ENCODE measurements at regions not wholly inside any gene's neighbourhood (a gene's known extent, or its start where the extent isn't known, plus 50 kb on each side); places are given as distances from the start of the nearest gene placed in this dataset.

DNA sequence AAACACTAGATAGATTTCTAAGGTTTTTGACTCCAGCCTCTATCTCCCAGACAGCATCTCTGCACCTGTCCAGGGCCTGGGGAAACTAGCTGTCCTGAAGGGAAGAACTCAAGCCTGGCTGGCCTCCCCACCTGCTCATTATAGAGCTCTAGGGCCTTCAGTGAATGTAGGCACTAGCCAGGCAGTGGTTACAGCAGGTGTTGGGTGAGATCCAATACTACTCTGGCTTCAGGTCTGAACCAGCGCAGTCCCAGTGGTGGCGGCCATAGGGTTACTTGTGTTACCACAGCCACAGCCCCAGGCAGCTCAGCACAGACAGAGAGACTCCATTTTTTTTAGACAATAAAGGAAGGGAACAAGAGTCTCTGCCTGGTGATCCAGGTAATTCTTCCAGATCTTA lies 449.2 kb downstream of the IRX1 start:
- H3K36me3 ChIP-seq (ENCODE audit: control insufficient read depth, insufficient read depth, low read length), result no peaks in the 10 kb centered on the region
- H3K27me3 ChIP-seq (ENCODE audit: insufficient read depth, low read length, poor library complexity), result no peaks in the 10 kb centered on the region
- DNase-seq, result no peak
- no peak overlapping the region for H2BK120ac ChIP-seq (ENCODE audit: low read depth, low read length)
- H3K9ac ChIP-seq (ENCODE audit: low read length), result no peak overlapping the region
- no peak overlapping the region for H4K8ac ChIP-seq (ENCODE audit: low read depth, low read length)
- H3K79me2 ChIP-seq (ENCODE audit: control insufficient read depth, insufficient read depth, low read length), result no peaks in the 10 kb centered on the region
- no peak overlapping the region for H3K4ac ChIP-seq (ENCODE audit: low read depth, low read length)
- H3K18ac ChIP-seq (ENCODE audit: low read length), result no peak overlapping the region
- no peak overlapping the region for H3K56ac ChIP-seq (ENCODE audit: low read length)
- H2AK5ac ChIP-seq (ENCODE audit: low read length), result no peak overlapping the region
- H3K4me3 ChIP-seq (ENCODE audit: low read length), result no peak overlapping the region
- no CpG with 5 or more reads among the region's 2 CpGs for WGBS (ENCODE audit: extremely low coverage, insufficient coverage, low lambda C conversion rate)
- H2BK5ac ChIP-seq (ENCODE audit: low read length), result no peak overlapping the region
- no peak overlapping the region for H4K5ac ChIP-seq (ENCODE audit: low read length)
- no peaks in the 10 kb centered on the region for H3K79me1 ChIP-seq (ENCODE audit: low read length)
- H3K4me2 ChIP-seq (ENCODE audit: low read length), result no peak overlapping the region
- no peaks in the 10 kb centered on the region for H3K4me1 ChIP-seq (ENCODE audit: control insufficient read depth, low read depth, low read length)
- no peak overlapping the region for H2BK15ac ChIP-seq (replicated peaks; ENCODE audit: low read depth)
- H3K23ac ChIP-seq (ENCODE audit: low read length), result no peak overlapping the region
- no peak overlapping the region for H3K27ac ChIP-seq (ENCODE audit: low read depth, low read length)

DNA sequence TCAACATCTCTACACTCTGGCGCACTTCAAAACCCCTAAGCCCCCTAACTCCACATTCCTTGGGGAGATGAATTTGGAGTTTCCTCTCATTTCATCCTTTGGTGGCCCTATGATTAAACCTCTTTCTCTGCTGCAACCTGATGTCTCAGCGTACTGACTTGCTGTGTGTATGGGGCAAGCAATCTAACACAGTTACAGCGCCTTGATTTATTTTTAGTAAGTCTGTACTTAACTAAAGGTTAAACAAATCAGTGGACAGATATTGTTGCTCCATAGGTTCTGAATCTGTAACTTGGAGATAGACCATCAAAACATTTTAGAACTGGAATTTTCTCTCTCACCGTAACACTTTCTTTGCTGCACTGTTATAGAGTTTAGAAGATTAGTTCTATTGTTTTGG lies 452.8 kb downstream of the IRX1 start:
- Histone ChIP-seq H3K4me3 (ENCODE audit: low read length) (no peak overlapping the region), H3K4ac (ENCODE audit: low read depth, low read length) (no peak overlapping the region), H3K27ac (ENCODE audit: low read depth, low read length) (no peak overlapping the region), H2BK5ac (ENCODE audit: low read length) (no peak overlapping the region), H2BK15ac (replicated peaks; ENCODE audit: low read depth) (no peak overlapping the region), H2BK120ac (ENCODE audit: low read depth, low read length) (no peak overlapping the region), H3K27me3 (ENCODE audit: insufficient read depth, low read length, poor library complexity) (no peaks in the 10 kb centered on the region), H4K5ac (ENCODE audit: low read length) (no peak overlapping the region), H3K56ac (ENCODE audit: low read length) (no peak overlapping the region), H3K4me1 (ENCODE audit: control insufficient read depth, low read depth, low read length) (no peaks in the 10 kb centered on the region), H3K9ac (ENCODE audit: low read length) (no peak overlapping the region), H4K8ac (ENCODE audit: low read depth, low read length) (no peak overlapping the region), H3K4me2 (ENCODE audit: low read length) (no peak overlapping the region), H3K18ac (ENCODE audit: low read length) (no peak overlapping the region), H2AK5ac (ENCODE audit: low read length) (no peak overlapping the region), H3K79me1 (ENCODE audit: low read length) (no peaks in the 10 kb centered on the region), H3K36me3 (ENCODE audit: control insufficient read depth, insufficient read depth, low read length) (no peaks in the 10 kb centered on the region), H3K23ac (ENCODE audit: low read length) (no peak overlapping the region), H3K79me2 (ENCODE audit: control insufficient read depth, insufficient read depth, low read length) (no peaks in the 10 kb centered on the region)
- WGBS (ENCODE audit: extremely low coverage, insufficient coverage, low lambda C conversion rate), result no CpG with 5 or more reads among the region's 4 CpGs
- no peak for DNase-seq

DNA sequence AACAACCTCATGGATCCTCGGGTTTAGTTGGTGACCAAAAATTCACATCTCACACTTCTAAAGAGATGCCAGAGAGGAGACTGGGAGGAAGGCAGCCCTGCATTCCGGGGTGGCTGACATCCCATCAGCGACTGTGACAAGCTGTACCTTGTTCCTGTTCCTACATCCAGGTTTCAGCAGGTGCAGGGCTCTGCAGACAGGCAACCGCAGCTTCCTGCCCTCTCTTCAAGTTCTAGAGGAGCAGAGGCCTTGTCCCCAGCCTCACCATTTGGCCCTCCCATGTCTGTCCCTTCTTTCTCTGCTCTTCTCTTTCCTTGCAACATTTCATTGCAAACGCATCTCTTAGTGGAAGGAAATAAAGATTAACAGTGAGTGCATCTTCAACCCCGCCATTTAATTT lies 454.6 kb downstream of the IRX1 start:
- Histone ChIP-seq H3K27ac (ENCODE audit: low read depth, low read length) (no peak overlapping the region), H3K36me3 (ENCODE audit: control insufficient read depth, insufficient read depth, low read length) (no peaks in the 10 kb centered on the region), H3K79me1 (ENCODE audit: low read length) (no peaks in the 10 kb centered on the region), H3K9ac (ENCODE audit: low read length) (no peak overlapping the region), H2AK5ac (ENCODE audit: low read length) (no peak overlapping the region), H3K79me2 (ENCODE audit: control insufficient read depth, insufficient read depth, low read length) (no peaks in the 10 kb centered on the region), H3K56ac (ENCODE audit: low read length) (no peak overlapping the region), H4K8ac (ENCODE audit: low read depth, low read length) (no peak overlapping the region), H3K4me1 (ENCODE audit: control insufficient read depth, low read depth, low read length) (no peaks in the 10 kb centered on the region), H3K23ac (ENCODE audit: low read length) (no peak overlapping the region), H2BK120ac (ENCODE audit: low read depth, low read length) (no peak overlapping the region), H2BK5ac (ENCODE audit: low read length) (no peak overlapping the region), H3K4me2 (ENCODE audit: low read length) (no peak overlapping the region), H2BK15ac (replicated peaks; ENCODE audit: low read depth) (no peak overlapping the region), H4K5ac (ENCODE audit: low read length) (no peak overlapping the region), H3K4ac (ENCODE audit: low read depth, low read length) (no peak overlapping the region), H3K4me3 (ENCODE audit: low read length) (no peak overlapping the region), H3K27me3 (ENCODE audit: insufficient read depth, low read length, poor library complexity) (no peaks in the 10 kb centered on the region), H3K18ac (ENCODE audit: low read length) (no peak overlapping the region)
- WGBS (ENCODE audit: extremely low coverage, insufficient coverage, low lambda C conversion rate), result no CpG with 5 or more reads among the region's 6 CpGs
- DNase-seq, result no peak

DNA sequence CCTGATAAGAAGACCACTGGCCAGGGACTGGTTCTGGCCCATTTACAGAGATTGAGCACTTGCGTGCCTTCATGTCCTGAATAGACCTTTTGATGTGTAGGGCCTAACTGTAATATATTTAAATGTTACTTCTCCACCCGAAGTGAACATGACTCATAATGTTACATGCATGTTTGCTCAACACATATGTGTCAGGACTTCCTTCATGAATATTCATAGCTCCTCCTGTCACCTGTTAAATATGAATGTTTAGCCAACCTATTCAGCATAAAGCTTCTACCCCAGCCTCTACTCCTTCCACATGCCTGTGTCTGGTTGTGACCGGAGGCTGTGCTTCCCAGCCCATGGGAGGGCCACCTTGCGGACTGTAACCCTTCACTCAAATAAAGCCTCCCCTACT lies 457.5 kb downstream of the IRX1 start:
- Histone ChIP-seq H3K4me1 (ENCODE audit: control insufficient read depth, low read depth, low read length) (no peaks in the 10 kb centered on the region), H3K79me1 (ENCODE audit: low read length) (no peaks in the 10 kb centered on the region), H2BK5ac (ENCODE audit: low read length) (no peak overlapping the region), H3K36me3 (ENCODE audit: control insufficient read depth, insufficient read depth, low read length) (no peaks in the 10 kb centered on the region), H3K27me3 (ENCODE audit: insufficient read depth, low read length, poor library complexity) (no peaks in the 10 kb centered on the region), H3K27ac (ENCODE audit: low read depth, low read length) (no peak overlapping the region), H3K4me3 (ENCODE audit: low read length) (no peak overlapping the region), H2BK15ac (replicated peaks; ENCODE audit: low read depth) (no peak overlapping the region), H3K56ac (ENCODE audit: low read length) (no peak overlapping the region), H4K8ac (ENCODE audit: low read depth, low read length) (no peak overlapping the region), H3K79me2 (ENCODE audit: control insufficient read depth, insufficient read depth, low read length) (no peaks in the 10 kb centered on the region), H3K4ac (ENCODE audit: low read depth, low read length) (no peak overlapping the region), H3K23ac (ENCODE audit: low read length) (no peak overlapping the region), H4K5ac (ENCODE audit: low read length) (no peak overlapping the region), H2BK120ac (ENCODE audit: low read depth, low read length) (no peak overlapping the region), H3K9ac (ENCODE audit: low read length) (no peak overlapping the region), H2AK5ac (ENCODE audit: low read length) (no peak overlapping the region), H3K18ac (ENCODE audit: low read length) (no peak overlapping the region), H3K4me2 (ENCODE audit: low read length) (no peak overlapping the region)
- no CpG with 5 or more reads among the region's 4 CpGs for WGBS (ENCODE audit: extremely low coverage, insufficient coverage, low lambda C conversion rate)
- no peak for DNase-seq

DNA sequence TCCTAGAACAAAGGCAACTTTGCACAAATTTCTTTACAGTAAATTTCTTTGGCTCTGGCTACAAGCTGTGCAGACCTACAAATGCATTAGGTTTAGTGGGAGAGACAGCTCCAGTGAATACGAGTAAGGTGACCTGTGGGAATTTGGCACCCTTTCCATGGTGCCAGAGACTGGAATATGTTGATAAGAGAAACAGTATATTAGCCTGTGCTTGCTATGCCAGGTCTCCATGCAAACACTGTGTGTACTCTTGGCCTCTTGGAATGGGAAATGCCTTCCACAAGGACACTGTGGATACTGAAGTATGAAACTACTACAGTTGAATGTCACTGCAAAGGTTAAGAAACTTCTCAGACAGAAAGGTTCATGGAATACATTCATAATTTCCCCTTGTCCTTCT lies 458.5 kb downstream of the IRX1 start:
- Histone ChIP-seq H3K4me1 (ENCODE audit: control insufficient read depth, low read depth, low read length) (no peaks in the 10 kb centered on the region), H3K23ac (ENCODE audit: low read length) (no peak overlapping the region), H3K79me2 (ENCODE audit: control insufficient read depth, insufficient read depth, low read length) (no peaks in the 10 kb centered on the region), H4K8ac (ENCODE audit: low read depth, low read length) (no peak overlapping the region), H4K5ac (ENCODE audit: low read length) (no peak overlapping the region), H2BK15ac (replicated peaks; ENCODE audit: low read depth) (no peak overlapping the region), H3K18ac (ENCODE audit: low read length) (no peak overlapping the region), H3K79me1 (ENCODE audit: low read length) (no peaks in the 10 kb centered on the region), H2BK120ac (ENCODE audit: low read depth, low read length) (no peak overlapping the region), H3K4me3 (ENCODE audit: low read length) (no peak overlapping the region), H3K36me3 (ENCODE audit: control insufficient read depth, insufficient read depth, low read length) (no peaks in the 10 kb centered on the region), H2BK5ac (ENCODE audit: low read length) (no peak overlapping the region), H3K27ac (ENCODE audit: low read depth, low read length) (no peak overlapping the region), H3K56ac (ENCODE audit: low read length) (no peak overlapping the region), H2AK5ac (ENCODE audit: low read length) (no peak overlapping the region), H3K27me3 (ENCODE audit: insufficient read depth, low read length, poor library complexity) (no peaks in the 10 kb centered on the region), H3K9ac (ENCODE audit: low read length) (no peak overlapping the region), H3K4me2 (ENCODE audit: low read length) (no peak overlapping the region), H3K4ac (ENCODE audit: low read depth, low read length) (no peak overlapping the region)
- DNase-seq, result no peak
- WGBS (ENCODE audit: extremely low coverage, insufficient coverage, low lambda C conversion rate), result no CpG with 5 or more reads among the region's 1 CpG

DNA sequence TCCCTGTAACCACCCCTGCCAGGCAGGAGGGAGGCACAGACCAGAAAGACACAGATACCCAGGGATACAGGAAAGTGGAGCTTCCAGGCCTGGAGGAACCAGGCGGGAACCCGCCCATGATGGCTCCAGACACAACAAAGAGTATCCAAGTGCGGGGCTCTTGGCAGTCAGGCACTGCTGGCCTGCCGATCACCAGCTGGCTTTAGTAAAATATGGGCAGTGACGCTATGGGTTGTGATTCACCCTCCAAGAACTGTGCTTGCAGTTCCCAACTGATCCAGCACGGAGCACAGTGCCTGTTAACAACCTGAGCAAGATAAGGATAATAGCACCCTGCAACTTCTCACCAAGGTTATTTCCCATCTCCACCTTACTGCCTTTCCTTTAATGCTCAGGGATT lies 463.3 kb downstream of the IRX1 start:
- DNase-seq, result peak; percentile 40
- no CpG with 5 or more reads among the region's 6 CpGs for WGBS (ENCODE audit: extremely low coverage, insufficient coverage, low lambda C conversion rate)
- Histone ChIP-seq H3K4me1 (ENCODE audit: control insufficient read depth, low read depth, low read length) (no peaks in the 10 kb centered on the region), H3K56ac (ENCODE audit: low read length) (no peak overlapping the region), H3K4ac (ENCODE audit: low read depth, low read length) (no peak overlapping the region), H3K79me2 (ENCODE audit: control insufficient read depth, insufficient read depth, low read length) (no peaks in the 10 kb centered on the region), H4K5ac (ENCODE audit: low read length) (no peak overlapping the region), H3K18ac (ENCODE audit: low read length) (no peak overlapping the region), H2BK15ac (replicated peaks; ENCODE audit: low read depth) (no peak overlapping the region), H2BK120ac (ENCODE audit: low read depth, low read length) (no peak overlapping the region), H3K36me3 (ENCODE audit: control insufficient read depth, insufficient read depth, low read length) (no peaks in the 10 kb centered on the region), H3K79me1 (ENCODE audit: low read length) (no peaks in the 10 kb centered on the region), H3K27ac (ENCODE audit: low read depth, low read length) (no peak overlapping the region), H4K8ac (ENCODE audit: low read depth, low read length) (no peak overlapping the region), H3K4me3 (ENCODE audit: low read length) (no peak overlapping the region), H3K23ac (ENCODE audit: low read length) (no peak overlapping the region), H2BK5ac (ENCODE audit: low read length) (no peak overlapping the region), H3K9ac (ENCODE audit: low read length) (no peak overlapping the region), H3K27me3 (ENCODE audit: insufficient read depth, low read length, poor library complexity) (no peaks in the 10 kb centered on the region), H3K4me2 (ENCODE audit: low read length) (no peak overlapping the region), H2AK5ac (ENCODE audit: low read length) (no peak overlapping the region)
